ENCODE measurements at regions not wholly inside any gene's neighbourhood (a gene's known extent, or its start where the extent isn't known, plus 50 kb on each side); places are given as distances from the start of the nearest gene placed in this dataset.

DNA sequence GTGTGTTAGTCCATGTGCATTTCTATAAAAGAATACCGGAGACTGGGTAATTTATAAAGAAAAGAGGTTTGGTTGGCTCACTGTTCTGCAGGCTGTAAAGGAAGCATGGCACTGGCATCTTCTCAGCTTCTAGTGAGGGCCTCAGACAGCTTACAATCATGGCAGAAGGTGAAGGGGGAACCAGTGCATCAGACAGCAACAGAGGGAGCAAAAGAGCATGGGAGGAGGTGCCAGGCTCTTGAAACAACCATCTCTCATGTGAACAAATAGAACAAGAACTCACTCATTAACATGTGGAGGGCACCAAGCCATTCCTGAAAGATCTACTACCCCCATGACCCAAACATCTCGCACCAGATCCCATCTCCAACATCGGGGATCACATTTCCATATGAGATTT is 89.2 kb upstream of the IL33 start:
- no peaks in the 10 kb centered on the region for H3K79me2 ChIP-seq (ENCODE audit: low read depth)
- no peak overlapping the region for H3K27ac ChIP-seq
- intact Hi-C loops (cut with micrococcal nuclease; ENCODE audit: unreplicated experiment): no loop called here
- POLR2A ChIA-PET (ENCODE audit: unreplicated experiment): no interaction called here
- H3K36me3 ChIP-seq (ENCODE audit: low read depth): no peaks in the 10 kb centered on the region
- CTCF ChIA-PET: no interaction called here
- H3K4me1 ChIP-seq (replicated peaks; ENCODE audit: insufficient read depth): no peaks in the 10 kb centered on the region
- no TSS peak for BruUV-seq (replicated peaks)
- TF ChIP-seq, protein P1, sequence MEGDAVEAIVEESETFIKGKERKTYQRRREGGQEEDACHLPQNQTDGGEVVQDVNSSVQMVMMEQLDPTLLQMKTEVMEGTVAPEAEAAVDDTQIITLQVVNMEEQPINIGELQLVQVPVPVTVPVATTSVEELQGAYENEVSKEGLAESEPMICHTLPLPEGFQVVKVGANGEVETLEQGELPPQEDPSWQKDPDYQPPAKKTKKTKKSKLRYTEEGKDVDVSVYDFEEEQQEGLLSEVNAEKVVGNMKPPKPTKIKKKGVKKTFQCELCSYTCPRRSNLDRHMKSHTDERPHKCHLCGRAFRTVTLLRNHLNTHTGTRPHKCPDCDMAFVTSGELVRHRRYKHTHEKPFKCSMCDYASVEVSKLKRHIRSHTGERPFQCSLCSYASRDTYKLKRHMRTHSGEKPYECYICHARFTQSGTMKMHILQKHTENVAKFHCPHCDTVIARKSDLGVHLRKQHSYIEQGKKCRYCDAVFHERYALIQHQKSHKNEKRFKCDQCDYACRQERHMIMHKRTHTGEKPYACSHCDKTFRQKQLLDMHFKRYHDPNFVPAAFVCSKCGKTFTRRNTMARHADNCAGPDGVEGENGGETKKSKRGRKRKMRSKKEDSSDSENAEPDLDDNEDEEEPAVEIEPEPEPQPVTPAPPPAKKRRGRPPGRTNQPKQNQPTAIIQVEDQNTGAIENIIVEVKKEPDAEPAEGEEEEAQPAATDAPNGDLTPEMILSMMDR (conservative IDR thresholded peaks at IDR 0.05): no peak
- no peak for TF ChIP-seq EZH2 (IDR thresholded peaks at IDR 0.05; ENCODE audit: low read depth)
- no peaks in the 10 kb centered on the region for H3F3A ChIP-seq (ENCODE audit: insufficient read depth, low read depth)
- no peak overlapping the region for H3K4me3 ChIP-seq
- no peak overlapping the region for H2AFZ ChIP-seq
- no peaks in the 10 kb centered on the region; the same call in 1 of the 2 replicates for H3K9me2 ChIP-seq (ENCODE audit: insufficient read depth)
- no peaks in the 10 kb centered on the region for H3K9me3 ChIP-seq (ENCODE audit: insufficient read depth, low read depth)
- no peak for DNase-seq
- H3K4me2 ChIP-seq: no peak overlapping the region
- no peaks in the 10 kb centered on the region for H3K27me3 ChIP-seq (ENCODE audit: insufficient read depth, low read depth)
- H4K20me1 ChIP-seq (ENCODE audit: insufficient read depth): no peaks in the 10 kb centered on the region

DNA sequence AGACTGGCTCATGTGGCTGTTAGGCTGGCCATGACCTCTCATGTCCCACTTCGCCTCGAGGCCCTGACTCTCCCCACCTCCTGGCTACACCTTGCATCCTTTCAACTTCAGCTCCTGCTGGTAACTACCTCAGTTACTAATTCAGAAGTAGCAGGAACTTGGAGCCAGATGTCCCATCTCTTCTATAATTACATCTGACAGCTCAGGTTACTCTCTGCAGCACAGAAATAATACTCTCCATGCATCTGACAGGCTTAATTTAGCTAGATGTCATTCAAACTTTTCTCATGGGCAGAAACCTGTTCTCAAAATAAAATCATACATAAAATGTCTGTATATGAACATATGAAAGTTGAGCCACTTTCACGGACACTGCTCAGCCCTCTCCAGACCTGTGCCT is 92.2 kb upstream of the IL33 start:
- H3K4me1 ChIP-seq (replicated peaks; ENCODE audit: insufficient read depth): no peaks in the 10 kb centered on the region
- H3K36me3 ChIP-seq (ENCODE audit: low read depth): no peaks in the 10 kb centered on the region
- no peak overlapping the region for H2AFZ ChIP-seq
- DNase-seq: no peak
- intact Hi-C loops (cut with micrococcal nuclease; ENCODE audit: unreplicated experiment): no loop called here
- POLR2A ChIA-PET (ENCODE audit: unreplicated experiment): no interaction called here
- BruUV-seq (replicated peaks): no TSS peak
- H3K27ac ChIP-seq: no peak overlapping the region
- H3K9me2 ChIP-seq (ENCODE audit: insufficient read depth): no peaks in the 10 kb centered on the region; the same call in 1 of the 2 replicates
- TF ChIP-seq, protein P1 (conservative IDR thresholded peaks at IDR 0.05): no peak
- no peak for TF ChIP-seq EZH2 (IDR thresholded peaks at IDR 0.05; ENCODE audit: low read depth)
- no peaks in the 10 kb centered on the region for H3K9me3 ChIP-seq (ENCODE audit: insufficient read depth, low read depth)
- no peaks in the 10 kb centered on the region for H3K79me2 ChIP-seq (ENCODE audit: low read depth)
- CTCF ChIA-PET: no interaction called here
- H3K4me2 ChIP-seq: no peak overlapping the region
- H3K4me3 ChIP-seq: no peak overlapping the region
- no peaks in the 10 kb centered on the region for H4K20me1 ChIP-seq (ENCODE audit: insufficient read depth)
- H3F3A ChIP-seq (ENCODE audit: insufficient read depth, low read depth): no peaks in the 10 kb centered on the region
- H3K27me3 ChIP-seq (ENCODE audit: insufficient read depth, low read depth): no peaks in the 10 kb centered on the region

DNA sequence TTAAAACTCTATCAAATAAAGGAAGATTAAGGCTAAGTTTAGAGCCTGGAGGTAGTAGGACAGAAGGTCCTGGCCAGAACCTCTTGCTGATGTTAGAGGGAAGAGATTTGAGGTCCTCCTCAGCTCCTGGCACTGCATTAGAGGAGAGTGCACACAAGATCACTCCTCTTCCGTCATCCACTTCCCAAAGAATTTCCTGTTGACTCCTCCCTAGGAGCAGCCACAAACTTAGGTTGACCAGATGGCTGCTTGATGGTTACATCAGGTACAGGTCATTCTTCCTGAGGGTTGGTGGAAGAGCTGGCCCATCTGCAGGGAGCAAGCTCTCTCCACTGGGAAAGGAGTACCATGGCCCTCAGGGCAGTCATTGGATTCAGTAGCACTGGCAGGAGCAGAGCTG is 93.9 kb upstream of the IL33 start:
- no peaks in the 10 kb centered on the region for H3K4me1 ChIP-seq (replicated peaks; ENCODE audit: insufficient read depth)
- no TSS peak for BruUV-seq (replicated peaks)
- H3K36me3 ChIP-seq (ENCODE audit: low read depth): no peaks in the 10 kb centered on the region
- ChIA-PET CTCF (no interaction called here), POLR2A (ENCODE audit: unreplicated experiment) (no interaction called here)
- H3K4me2 ChIP-seq: no peak overlapping the region
- DNase-seq: no peak
- H3K4me3 ChIP-seq: no peak overlapping the region
- H2AFZ ChIP-seq: no peak overlapping the region
- H3K27ac ChIP-seq: no peak overlapping the region
- no peaks in the 10 kb centered on the region for H3K79me2 ChIP-seq (ENCODE audit: low read depth)
- no peaks in the 10 kb centered on the region for H3K9me3 ChIP-seq (ENCODE audit: insufficient read depth, low read depth)
- intact Hi-C loops (cut with micrococcal nuclease; ENCODE audit: unreplicated experiment): no loop called here
- H4K20me1 ChIP-seq (ENCODE audit: insufficient read depth): no peaks in the 10 kb centered on the region
- H3F3A ChIP-seq (ENCODE audit: insufficient read depth, low read depth): no peaks in the 10 kb centered on the region
- no peak for TF ChIP-seq EZH2 (IDR thresholded peaks at IDR 0.05; ENCODE audit: low read depth)
- TF ChIP-seq, protein P1 (conservative IDR thresholded peaks at IDR 0.05): no peak
- no peaks in the 10 kb centered on the region for H3K9me2 ChIP-seq (ENCODE audit: insufficient read depth)
- no peaks in the 10 kb centered on the region for H3K27me3 ChIP-seq (ENCODE audit: insufficient read depth, low read depth)
